ENCODE measurements at regions not wholly inside any gene's neighbourhood (a gene's known extent, or its start where the extent isn't known, plus 50 kb on each side); places are given as distances from the start of the nearest gene placed in this dataset.

- no peak overlapping the region for H3K27ac ChIP-seq (ENCODE audit: low read depth, low read length)
- H3K79me2 ChIP-seq (ENCODE audit: control insufficient read depth in 1 of 2, insufficient read depth in 2 of 2, low read length in 2 of 2) = no peaks in the 10 kb centered on the region
- no peak overlapping the region for H2AK5ac ChIP-seq (ENCODE audit: low read depth, low read length)
- H3K56ac ChIP-seq (replicated peaks; ENCODE audit: insufficient read length, low read depth, low read length) = no peak overlapping the region
- no peak overlapping the region for H2BK15ac ChIP-seq (ENCODE audit: low read length)
- no peak overlapping the region for H3K18ac ChIP-seq (ENCODE audit: extremely low read depth, low read length)
- H4K8ac ChIP-seq (ENCODE audit: extremely low read depth, insufficient read depth, low read length) = no peak overlapping the region
- no peak overlapping the region for H3K14ac ChIP-seq (ENCODE audit: insufficient read length)
- H3K36me3 ChIP-seq (ENCODE audit: control insufficient read depth in 2 of 4, insufficient read depth in 4 of 4, low read length in 3 of 4) = no peaks in the 10 kb centered on the region
- FAIRE-seq = no peak
- no peak overlapping the region for H3K4me2 ChIP-seq (ENCODE audit: insufficient read depth in 1 of 2, low read depth in 2 of 2, low read length in 2 of 2)
- H2BK20ac ChIP-seq (ENCODE audit: low read length) = no peak overlapping the region
- H3K9ac ChIP-seq (replicated peaks in 1 of 4; ENCODE audit: extremely low read depth in 1 of 4, low read depth in 3 of 4, low read length in 3 of 4) = no peak overlapping the region
- no peak overlapping the region for H4K91ac ChIP-seq (replicated peaks; ENCODE audit: insufficient read length, low read length)
- no peak overlapping the region for H2BK5ac ChIP-seq (ENCODE audit: low read depth, low read length)
- H2BK120ac ChIP-seq (replicated peaks; ENCODE audit: low read depth, low read length) = no peak overlapping the region
- no peaks in the 10 kb centered on the region for H4K20me1 ChIP-seq (replicated peaks in 1 of 2; ENCODE audit: control insufficient read depth in 1 of 2, insufficient read depth in 2 of 2, low read length in 2 of 2)
- no peak overlapping the region for H3K23ac ChIP-seq (ENCODE audit: insufficient read length)
- no peak overlapping the region for H2AFZ ChIP-seq (ENCODE audit: low read length)
- no peak overlapping the region for H4K5ac ChIP-seq (ENCODE audit: insufficient read length, low read depth, low read length)
- POLR2A ChIA-PET (ENCODE audit: partially characterized antibody) = interaction anchor here (1.1 kb wide), 1 partner anchor 94 kb away, joined by 5 read pairs; no protein-coding TSS in a partner anchor
- no peak for DNase-seq (ENCODE audit: low read depth in 1 of 2, low spot score in 2 of 2)
- H3K79me1 ChIP-seq (ENCODE audit: low read depth, low read length) = no peaks in the 10 kb centered on the region
- no peak overlapping the region for H2BK12ac ChIP-seq (ENCODE audit: low read depth, low read length)
- no peak overlapping the region for H3K4ac ChIP-seq (replicated peaks; ENCODE audit: insufficient read length, low read depth, low read length)
- H3K9me3 ChIP-seq (ENCODE audit: insufficient read depth in 2 of 2, low read depth in 1 of 2, low read length in 1 of 2) = no peaks in the 10 kb centered on the region
- H3K4me3 ChIP-seq (ENCODE audit: extremely low read depth in 1 of 4, insufficient read depth in 2 of 4, low read depth in 3 of 4, low read length in 4 of 4) = no peak overlapping the region
- WGBS, 2 experiments (ENCODE audit: extremely low coverage in 1 of 2, insufficient coverage in 1 of 2, insufficient read length in 1 of 2, insufficient replicate concordance in 2 of 2, low coverage in 1 of 2, low lambda C conversion rate in 2 of 2, missing lambda C conversion rate in 1 of 2) = 92% methylated on average over 4 of the region's 4 CpGs; no CpG with 5 or more reads in 1 of the 2 experiments
- no peaks in the 10 kb centered on the region; a peak in 1 of 7 replicates for H3K27me3 ChIP-seq (replicated peaks in 1 of 4; ENCODE audit: control insufficient read depth in 3 of 4, extremely low read depth in 1 of 4, insufficient read depth in 3 of 4, low read length in 3 of 4)
- H3K4me1 ChIP-seq (replicated peaks in 1 of 4; ENCODE audit: control insufficient read depth in 3 of 4, insufficient read depth in 4 of 4, low read length in 3 of 4) = no peaks in the 10 kb centered on the region
- no peaks in the 10 kb centered on the region for H3K23me2 ChIP-seq (ENCODE audit: low read depth, low read length)
- CTCF ChIA-PET (ENCODE audit: partially characterized antibody) = interaction anchor here (0.7 kb wide), 1 partner anchor 27 kb away, joined by 3 read pairs; no protein-coding TSS in a partner anchor
- TF ChIP-seq BACH1 (IDR thresholded peaks at IDR 0.05; ENCODE audit: low read length) (no peak), GTF2F1 (IDR thresholded peaks at IDR 0.05; ENCODE audit: borderline replicate concordance, low read depth, low read length) (no peak), SP2 (IDR thresholded peaks at IDR 0.05; ENCODE audit: low read length) (no peak), POU5F1 (IDR thresholded peaks at IDR 0.05; ENCODE audit: low read depth, low read length) (no peak), SP4 (IDR thresholded peaks at IDR 0.05; ENCODE audit: low read length) (no peak), EGR1 (IDR thresholded peaks at IDR 0.05; ENCODE audit: borderline replicate concordance, low read depth, low read length) (no peak), TCF12 (IDR thresholded peaks at IDR 0.05; ENCODE audit: low read depth, low read length) (no peak), ASH2L (IDR thresholded peaks at IDR 0.05; ENCODE audit: low read length) (no peak), CBX5 (IDR thresholded peaks at IDR 0.05; ENCODE audit: low read depth, low read length) (no peak), RAD21 (IDR thresholded peaks at IDR 0.05 in 1 of 2, conservative IDR thresholded peaks at IDR 0.05 in 1 of 2; ENCODE audit: low read depth in 2 of 2, low read length in 2 of 2) (no peak), ATF3 (IDR thresholded peaks at IDR 0.05; ENCODE audit: insufficient read depth, low read depth, low read length) (no peak), MAX (IDR thresholded peaks at IDR 0.05) (no peak), FOSL1 (IDR thresholded peaks at IDR 0.05; ENCODE audit: insufficient read depth, low read depth, low read length) (no peak), SP1 (IDR thresholded peaks at IDR 0.05; ENCODE audit: low read depth, low read length) (no peak), RXRA (IDR thresholded peaks at IDR 0.05; ENCODE audit: insufficient read depth, low read depth, low read length) (no peak), SIX5 (IDR thresholded peaks at IDR 0.05; ENCODE audit: low read depth, low read length) (no peak)
Observed at GRCh38 chr1:56216218-56216617, 363.1 kb downstream of the PLPP3 start.
